Upper lobe of left lung (tissue), 6 donors: ENCODE measurements at regions not wholly inside any gene's neighbourhood (a gene's known extent, or its start where the extent isn't known, plus 50 kb on each side); places are given as distances from the start of the nearest gene placed in this dataset.

ENCODE experiments used
- ATAC-seq, 2 donors: fragments of 200-7000 bp; cut with Tn5 transposase; one replicate each; pipeline ENCODE4 v1.9.1; 2022; ENCODE audit warnings: mild to moderate bottlenecking in 2 of 2, moderate library complexity in 2 of 2; ENCODE audit not compliant: low FRiP score in 2 of 2
- DNase-seq, 2 donors: peaks; one replicate each; pipeline ENCODE4 v3.0.0-alpha.2; 2019 to 2020
- H3K27ac ChIP-seq, 4 donors: fragments of 200-600 bp; sonication (generic); one replicate each; pipeline ENCODE4 v1.5.1; 2016 to 2019
- H3K27me3 ChIP-seq, 4 donors: fragments of 200-600 bp; sonication (generic); one replicate each; pipeline ENCODE4 v1.5.1; 2017 to 2019
- H3K36me3 ChIP-seq, 4 donors: fragments of 200-600 bp; sonication (generic); one replicate each; pipeline ENCODE4 v1.5.1; 2016 to 2019
- H3K4me1 ChIP-seq, 4 donors: fragments of 200-600 bp; sonication (generic); one replicate each; pipeline ENCODE4 v1.5.1; 2018 to 2019
- H3K4me3 ChIP-seq, 4 donors: fragments of 200-600 bp; sonication (generic); one replicate each; pipeline ENCODE4 v1.5.1; 2017 to 2019; ENCODE audit warnings: mild to moderate bottlenecking in 2 of 4, moderate library complexity in 1 of 4
- H3K9me3 ChIP-seq, 4 donors: fragments of 200-600 bp; sonication (generic); one replicate each; pipeline ENCODE4 v1.5.1; 2018 to 2019
- EP300 ChIP-seq, 4 donors: sonication (generic); formaldehyde crosslinking; IDR thresholded peaks; one replicate each; pipeline ENCODE4 v1.5.1; 2017; ENCODE audit warnings: antibody characterized with exemption in 4 of 4, control low read depth in 2 of 4
- POLR2A ChIP-seq, 4 donors: fragments of 450-650 bp; IDR thresholded peaks; one replicate each; pipeline ENCODE4 v1.5.1; 2016 to 2017; ENCODE audit warnings: antibody characterized with exemption in 4 of 4, mild to moderate bottlenecking in 2 of 4
- POLR2AphosphoS5 ChIP-seq, 2 donors: sonication (generic); formaldehyde crosslinking; IDR thresholded peaks; one replicate each; pipeline ENCODE4 v1.5.1; 2017; ENCODE audit warnings: antibody characterized with exemption in 2 of 2
- WGBS, 2 donors: methylation state at CpG; one replicate each; pipeline ENCODE4 v1.1.5; 2017 to 2018; 5-methylcytosine and 5-hydroxymethylcytosine counted together
- TF ChIP-seq, protein P1 (sequence below), 6 experiments: fragments of 450-650 bp in 4 of 6; fragments of 200-600 bp in 2 of 6; sonication (generic) in 2 of 6; IDR thresholded peaks; one replicate each; pipeline ENCODE4 v1.5.1; 2016 to 2019; ENCODE audit warnings: antibody characterized with exemption in 6 of 6
- donor health status: DM: no; HTN: no; CAD: no; lungs with moderate emphysema.
- donor health status: DM: no; HTN: yes; CAD: no; lungs with severe emphysema.

DNA sequence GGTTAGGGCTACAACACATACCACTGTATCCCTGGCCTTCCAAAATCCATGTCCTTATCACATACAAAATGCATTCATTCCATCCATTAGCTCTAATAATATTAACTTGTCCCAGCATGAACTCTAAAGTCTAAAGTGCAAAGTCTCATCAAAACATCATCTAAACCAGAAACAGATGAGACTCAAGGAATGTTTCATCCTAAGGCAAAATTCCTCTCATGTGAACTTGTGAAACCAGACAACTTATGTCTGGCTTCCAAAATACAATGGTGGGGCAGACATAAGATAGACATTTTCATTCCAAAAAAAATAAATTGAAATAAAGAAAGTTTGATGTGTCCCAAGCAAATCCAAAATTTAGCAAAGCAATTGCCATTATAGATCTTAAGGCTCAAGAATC lies 257.4 kb downstream of the HTR1B start:
- TF ChIP-seq, protein P1, sequence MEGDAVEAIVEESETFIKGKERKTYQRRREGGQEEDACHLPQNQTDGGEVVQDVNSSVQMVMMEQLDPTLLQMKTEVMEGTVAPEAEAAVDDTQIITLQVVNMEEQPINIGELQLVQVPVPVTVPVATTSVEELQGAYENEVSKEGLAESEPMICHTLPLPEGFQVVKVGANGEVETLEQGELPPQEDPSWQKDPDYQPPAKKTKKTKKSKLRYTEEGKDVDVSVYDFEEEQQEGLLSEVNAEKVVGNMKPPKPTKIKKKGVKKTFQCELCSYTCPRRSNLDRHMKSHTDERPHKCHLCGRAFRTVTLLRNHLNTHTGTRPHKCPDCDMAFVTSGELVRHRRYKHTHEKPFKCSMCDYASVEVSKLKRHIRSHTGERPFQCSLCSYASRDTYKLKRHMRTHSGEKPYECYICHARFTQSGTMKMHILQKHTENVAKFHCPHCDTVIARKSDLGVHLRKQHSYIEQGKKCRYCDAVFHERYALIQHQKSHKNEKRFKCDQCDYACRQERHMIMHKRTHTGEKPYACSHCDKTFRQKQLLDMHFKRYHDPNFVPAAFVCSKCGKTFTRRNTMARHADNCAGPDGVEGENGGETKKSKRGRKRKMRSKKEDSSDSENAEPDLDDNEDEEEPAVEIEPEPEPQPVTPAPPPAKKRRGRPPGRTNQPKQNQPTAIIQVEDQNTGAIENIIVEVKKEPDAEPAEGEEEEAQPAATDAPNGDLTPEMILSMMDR (IDR thresholded peaks at IDR 0.05) = no peak
- no peak for TF ChIP-seq EP300 (IDR thresholded peaks at IDR 0.05)
- TF ChIP-seq POLR2AphosphoS5 (IDR thresholded peaks at IDR 0.05) = no peak
- no peak for TF ChIP-seq POLR2A (IDR thresholded peaks at IDR 0.05)
- no peaks in the 10 kb centered on the region for H3K27me3 ChIP-seq
- DNase-seq (no peak), ATAC-seq (no peak)
- H3K4me1 ChIP-seq = no peaks in the 10 kb centered on the region
- H3K27ac ChIP-seq = no peak overlapping the region
- H3K36me3 ChIP-seq = no peaks in the 10 kb centered on the region
- peaks cover 0 to 2% (median 0%) of the 10 kb centered on the region in 4 donors for H3K9me3 ChIP-seq
- H3K4me3 ChIP-seq = no peak overlapping the region

DNA sequence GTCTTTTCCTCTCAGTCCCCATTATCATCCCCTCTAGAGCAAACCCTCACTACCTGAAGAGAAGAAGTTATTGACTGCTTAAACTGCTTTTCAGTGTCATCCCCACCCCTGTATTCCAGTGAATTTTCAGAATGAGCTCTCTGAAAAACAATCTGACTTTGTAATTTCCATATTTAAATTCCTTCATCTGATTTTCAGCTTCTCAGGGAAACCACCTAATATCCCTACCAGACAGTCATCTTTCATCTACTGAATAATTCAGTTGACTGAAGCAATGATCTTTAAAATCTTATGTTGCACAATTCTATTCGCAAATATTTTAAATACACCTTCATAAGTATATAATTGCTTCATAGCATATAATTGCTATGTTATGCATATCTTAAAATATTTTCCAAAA lies 258.7 kb downstream of the HTR1B start:
- H3K9me3 ChIP-seq = peaks cover 0 to 4% (median 0%) of the 10 kb centered on the region in 4 donors
- no peak for ATAC-seq
- DNase-seq = no peak
- no peak overlapping the region for H3K4me3 ChIP-seq
- no peaks in the 10 kb centered on the region for H3K36me3 ChIP-seq
- no peak overlapping the region for H3K27ac ChIP-seq
- 92 to 98% methylated on average over 1 of the region's 1 CpG for WGBS, 2 donors
- H3K27me3 ChIP-seq = no peaks in the 10 kb centered on the region
- no peaks in the 10 kb centered on the region for H3K4me1 ChIP-seq
- TF ChIP-seq POLR2AphosphoS5 (IDR thresholded peaks at IDR 0.05) (no peak), POLR2A (IDR thresholded peaks at IDR 0.05) (no peak), EP300 (IDR thresholded peaks at IDR 0.05) (no peak)
- TF ChIP-seq, protein P1 (IDR thresholded peaks at IDR 0.05) = no peak

- TF ChIP-seq POLR2AphosphoS5 (IDR thresholded peaks at IDR 0.05) (no peak), POLR2A (IDR thresholded peaks at IDR 0.05) (no peak), EP300 (IDR thresholded peaks at IDR 0.05) (no peak)
- TF ChIP-seq, protein P1 (IDR thresholded peaks at IDR 0.05) = no peak
- ATAC-seq (no peak), DNase-seq (no peak)
- Histone ChIP-seq H3K27me3 (no peaks in the 10 kb centered on the region), H3K4me3 (no peak overlapping the region), H3K9me3 (peaks cover 0 to 5% (median 2%) of the 10 kb centered on the region in 4 donors), H3K4me1 (no peaks in the 10 kb centered on the region), H3K27ac (no peak overlapping the region), H3K36me3 (no peaks in the 10 kb centered on the region)
- 72 to 86% methylated on average over 3 of the region's 3 CpGs for WGBS, 2 donors
Observed at GRCh38 chr6:77183447-77183846, 279.8 kb downstream of the HTR1B start.

GRCh38 chr6:77181749-77182148 lies 281.5 kb downstream of the HTR1B start:
- DNase-seq (no peak), ATAC-seq (no peak)
- Histone ChIP-seq H3K27ac (no peak overlapping the region), H3K27me3 (no peaks in the 10 kb centered on the region), H3K9me3 (peaks cover 0 to 5% (median 2%) of the 10 kb centered on the region in 4 donors), H3K4me1 (no peaks in the 10 kb centered on the region), H3K36me3 (no peaks in the 10 kb centered on the region), H3K4me3 (no peak overlapping the region)
- TF ChIP-seq POLR2A (IDR thresholded peaks at IDR 0.05) (no peak), EP300 (IDR thresholded peaks at IDR 0.05) (no peak)
- TF ChIP-seq, protein P1 (IDR thresholded peaks at IDR 0.05) = no peak
- 78 to 88% methylated on average over 3 of the region's 3 CpGs for WGBS, 2 donors

DNA sequence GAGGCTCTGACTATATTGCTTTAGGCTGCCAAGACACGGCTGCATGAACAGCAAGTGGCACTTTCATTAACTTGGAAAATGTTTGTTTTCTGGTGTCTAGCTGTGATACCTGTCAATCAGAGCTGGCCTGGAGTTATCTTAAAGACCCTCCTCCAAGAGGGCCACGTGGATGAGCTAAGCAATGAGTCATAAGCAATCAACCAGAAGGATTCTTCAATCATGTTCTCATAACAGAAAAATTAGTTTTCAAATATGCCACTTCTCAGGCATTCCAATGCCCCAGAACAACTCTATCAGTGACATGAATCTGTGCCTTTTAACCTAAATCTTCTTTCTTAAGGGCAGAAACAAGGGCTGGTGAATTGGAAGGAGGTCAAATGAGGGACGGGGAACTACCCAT lies 283.0 kb downstream of the HTR1B start:
- Histone ChIP-seq H3K9me3 (peaks cover 0 to 5% (median 2%) of the 10 kb centered on the region in 4 donors), H3K4me1 (no peaks in the 10 kb centered on the region), H3K27me3 (no peaks in the 10 kb centered on the region), H3K36me3 (no peaks in the 10 kb centered on the region), H3K27ac (no peak overlapping the region), H3K4me3 (no peak overlapping the region)
- WGBS, 2 donors = 41 to 47% methylated on average over 3 of the region's 3 CpGs
- ATAC-seq (no peak), DNase-seq (no peak)
- TF ChIP-seq POLR2AphosphoS5 (IDR thresholded peaks at IDR 0.05) (no peak), POLR2A (IDR thresholded peaks at IDR 0.05) (no peak), EP300 (IDR thresholded peaks at IDR 0.05) (no peak)
- TF ChIP-seq, protein P1 (IDR thresholded peaks at IDR 0.05) = no peak
